ENCODE measurements at regions not wholly inside any gene's neighbourhood (a gene's known extent, or its start where the extent isn't known, plus 50 kb on each side); places are given as distances from the start of the nearest gene placed in this dataset.

DNA sequence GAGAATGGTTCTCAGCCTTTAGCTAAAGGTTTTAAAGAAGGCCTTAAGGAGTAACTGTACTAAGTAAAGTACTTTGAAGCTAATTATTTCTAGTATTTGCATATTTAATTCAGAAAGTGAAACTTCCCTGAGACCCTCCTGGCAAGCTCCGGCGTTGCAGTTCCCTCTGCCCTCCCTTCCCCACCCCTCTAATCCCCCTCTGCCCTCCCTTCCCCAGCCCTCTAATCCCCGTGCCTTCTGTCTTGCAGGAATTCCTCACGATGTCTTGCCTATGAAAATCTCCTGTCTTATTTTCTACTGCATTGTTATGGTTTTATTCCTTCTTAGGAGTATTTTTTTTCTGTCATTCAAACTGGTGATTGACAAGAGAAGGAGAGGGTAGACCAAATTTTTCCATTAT, 236.9 kb downstream of the COL4A1 start (continued):
- TF ChIP-seq, protein P1, sequence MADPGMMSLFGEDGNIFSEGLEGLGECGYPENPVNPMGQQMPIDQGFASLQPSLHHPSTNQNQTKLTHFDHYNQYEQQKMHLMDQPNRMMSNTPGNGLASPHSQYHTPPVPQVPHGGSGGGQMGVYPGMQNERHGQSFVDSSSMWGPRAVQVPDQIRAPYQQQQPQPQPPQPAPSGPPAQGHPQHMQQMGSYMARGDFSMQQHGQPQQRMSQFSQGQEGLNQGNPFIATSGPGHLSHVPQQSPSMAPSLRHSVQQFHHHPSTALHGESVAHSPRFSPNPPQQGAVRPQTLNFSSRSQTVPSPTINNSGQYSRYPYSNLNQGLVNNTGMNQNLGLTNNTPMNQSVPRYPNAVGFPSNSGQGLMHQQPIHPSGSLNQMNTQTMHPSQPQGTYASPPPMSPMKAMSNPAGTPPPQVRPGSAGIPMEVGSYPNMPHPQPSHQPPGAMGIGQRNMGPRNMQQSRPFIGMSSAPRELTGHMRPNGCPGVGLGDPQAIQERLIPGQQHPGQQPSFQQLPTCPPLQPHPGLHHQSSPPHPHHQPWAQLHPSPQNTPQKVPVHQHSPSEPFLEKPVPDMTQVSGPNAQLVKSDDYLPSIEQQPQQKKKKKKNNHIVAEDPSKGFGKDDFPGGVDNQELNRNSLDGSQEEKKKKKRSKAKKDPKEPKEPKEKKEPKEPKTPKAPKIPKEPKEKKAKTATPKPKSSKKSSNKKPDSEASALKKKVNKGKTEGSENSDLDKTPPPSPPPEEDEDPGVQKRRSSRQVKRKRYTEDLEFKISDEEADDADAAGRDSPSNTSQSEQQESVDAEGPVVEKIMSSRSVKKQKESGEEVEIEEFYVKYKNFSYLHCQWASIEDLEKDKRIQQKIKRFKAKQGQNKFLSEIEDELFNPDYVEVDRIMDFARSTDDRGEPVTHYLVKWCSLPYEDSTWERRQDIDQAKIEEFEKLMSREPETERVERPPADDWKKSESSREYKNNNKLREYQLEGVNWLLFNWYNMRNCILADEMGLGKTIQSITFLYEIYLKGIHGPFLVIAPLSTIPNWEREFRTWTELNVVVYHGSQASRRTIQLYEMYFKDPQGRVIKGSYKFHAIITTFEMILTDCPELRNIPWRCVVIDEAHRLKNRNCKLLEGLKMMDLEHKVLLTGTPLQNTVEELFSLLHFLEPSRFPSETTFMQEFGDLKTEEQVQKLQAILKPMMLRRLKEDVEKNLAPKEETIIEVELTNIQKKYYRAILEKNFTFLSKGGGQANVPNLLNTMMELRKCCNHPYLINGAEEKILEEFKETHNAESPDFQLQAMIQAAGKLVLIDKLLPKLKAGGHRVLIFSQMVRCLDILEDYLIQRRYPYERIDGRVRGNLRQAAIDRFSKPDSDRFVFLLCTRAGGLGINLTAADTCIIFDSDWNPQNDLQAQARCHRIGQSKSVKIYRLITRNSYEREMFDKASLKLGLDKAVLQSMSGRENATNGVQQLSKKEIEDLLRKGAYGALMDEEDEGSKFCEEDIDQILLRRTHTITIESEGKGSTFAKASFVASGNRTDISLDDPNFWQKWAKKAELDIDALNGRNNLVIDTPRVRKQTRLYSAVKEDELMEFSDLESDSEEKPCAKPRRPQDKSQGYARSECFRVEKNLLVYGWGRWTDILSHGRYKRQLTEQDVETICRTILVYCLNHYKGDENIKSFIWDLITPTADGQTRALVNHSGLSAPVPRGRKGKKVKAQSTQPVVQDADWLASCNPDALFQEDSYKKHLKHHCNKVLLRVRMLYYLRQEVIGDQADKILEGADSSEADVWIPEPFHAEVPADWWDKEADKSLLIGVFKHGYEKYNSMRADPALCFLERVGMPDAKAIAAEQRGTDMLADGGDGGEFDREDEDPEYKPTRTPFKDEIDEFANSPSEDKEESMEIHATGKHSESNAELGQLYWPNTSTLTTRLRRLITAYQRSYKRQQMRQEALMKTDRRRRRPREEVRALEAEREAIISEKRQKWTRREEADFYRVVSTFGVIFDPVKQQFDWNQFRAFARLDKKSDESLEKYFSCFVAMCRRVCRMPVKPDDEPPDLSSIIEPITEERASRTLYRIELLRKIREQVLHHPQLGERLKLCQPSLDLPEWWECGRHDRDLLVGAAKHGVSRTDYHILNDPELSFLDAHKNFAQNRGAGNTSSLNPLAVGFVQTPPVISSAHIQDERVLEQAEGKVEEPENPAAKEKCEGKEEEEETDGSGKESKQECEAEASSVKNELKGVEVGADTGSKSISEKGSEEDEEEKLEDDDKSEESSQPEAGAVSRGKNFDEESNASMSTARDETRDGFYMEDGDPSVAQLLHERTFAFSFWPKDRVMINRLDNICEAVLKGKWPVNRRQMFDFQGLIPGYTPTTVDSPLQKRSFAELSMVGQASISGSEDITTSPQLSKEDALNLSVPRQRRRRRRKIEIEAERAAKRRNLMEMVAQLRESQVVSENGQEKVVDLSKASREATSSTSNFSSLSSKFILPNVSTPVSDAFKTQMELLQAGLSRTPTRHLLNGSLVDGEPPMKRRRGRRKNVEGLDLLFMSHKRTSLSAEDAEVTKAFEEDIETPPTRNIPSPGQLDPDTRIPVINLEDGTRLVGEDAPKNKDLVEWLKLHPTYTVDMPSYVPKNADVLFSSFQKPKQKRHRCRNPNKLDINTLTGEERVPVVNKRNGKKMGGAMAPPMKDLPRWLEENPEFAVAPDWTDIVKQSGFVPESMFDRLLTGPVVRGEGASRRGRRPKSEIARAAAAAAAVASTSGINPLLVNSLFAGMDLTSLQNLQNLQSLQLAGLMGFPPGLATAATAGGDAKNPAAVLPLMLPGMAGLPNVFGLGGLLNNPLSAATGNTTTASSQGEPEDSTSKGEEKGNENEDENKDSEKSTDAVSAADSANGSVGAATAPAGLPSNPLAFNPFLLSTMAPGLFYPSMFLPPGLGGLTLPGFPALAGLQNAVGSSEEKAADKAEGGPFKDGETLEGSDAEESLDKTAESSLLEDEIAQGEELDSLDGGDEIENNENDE (IDR thresholded peaks at IDR 0.05; ENCODE audit: insufficient replicate concordance, low read length): no peak
- TF ChIP-seq RBBP5 (IDR thresholded peaks at IDR 0.05; ENCODE audit: borderline replicate concordance, low read depth, low read length): no peak
- no peak for TF ChIP-seq CEBPB (IDR thresholded peaks at IDR 0.05; ENCODE audit: low read depth, low read length)
- TF ChIP-seq JUND (IDR thresholded peaks at IDR 0.05; ENCODE audit: low read length): no peak

Measured in H1 (cell line).